Adipocyte (in vitro differentiated cells): ENCODE measurements at regions not wholly inside any gene's neighbourhood (a gene's known extent, or its start where the extent isn't known, plus 50 kb on each side); places are given as distances from the start of the nearest gene placed in this dataset.
A peak's percentile ranks its signal among the peaks of the same experiment; 100 is the strongest.
"Not testable (repeated sequence)": the region's sequence is repeated elsewhere in the genome, so short reads cannot be mapped to it uniquely, and the experiment has no call there.

Source experiments
- DNase-seq: peaks from one replicate; pipeline ENCODE4 v3.0.0-alpha.2; 2015; ENCODE audit warnings: low read depth
- H3K27me3 ChIP-seq: replicated peaks from 2 replicates; pipeline ENCODE4 v1.7.0; 2013; ENCODE audit warnings: mild to moderate bottlenecking, low read length, moderate library complexity; ENCODE audit not compliant: control insufficient read depth, insufficient read depth
- H3K36me3 ChIP-seq: 2 replicates; pipeline ENCODE4 v1.7.0; 2013; ENCODE audit warnings: low read length, mild to moderate bottlenecking, moderate library complexity; ENCODE audit not compliant: control insufficient read depth, insufficient read depth, severe bottlenecking
- H3K4me1 ChIP-seq: 2 replicates; pipeline ENCODE4 v1.7.0; 2013; ENCODE audit warnings: mild to moderate bottlenecking, low read length, moderate library complexity; ENCODE audit not compliant: control insufficient read depth, insufficient read depth
- H3K4me3 ChIP-seq: 2 replicates; pipeline ENCODE4 v1.7.0; 2013; ENCODE audit warnings: mild to moderate bottlenecking, low read length, moderate library complexity
- H3K9ac ChIP-seq: 2 replicates; pipeline ENCODE4 v1.7.0; 2013; ENCODE audit warnings: mild to moderate bottlenecking, low read length, moderate library complexity
- H3K9me3 ChIP-seq: 2 replicates; pipeline ENCODE4 v1.7.0; 2013; ENCODE audit warnings: mild to moderate bottlenecking, low read length, moderate library complexity; ENCODE audit not compliant: control insufficient read depth

- DNase-seq, result no peak
- Histone ChIP-seq H3K36me3 (no peaks in the 10 kb centered on the region), H3K4me3 (no peak overlapping the region), H3K27me3 (no peaks in the 10 kb centered on the region), H3K9ac (no peak overlapping the region), H3K4me1 (no peaks in the 10 kb centered on the region), H3K9me3 (no peaks in the 10 kb centered on the region)
Observed at GRCh38 chr2:41313082-41313481, 734.7 kb upstream of the PKDCC start.

- Histone ChIP-seq H3K9ac (no peak overlapping the region), H3K4me3 (no peak overlapping the region), H3K4me1 (no peaks in the 10 kb centered on the region), H3K36me3 (no peaks in the 10 kb centered on the region), H3K27me3 (no peaks in the 10 kb centered on the region), H3K9me3 (no peaks in the 10 kb centered on the region)
- DNase-seq, result no peak
Observed at GRCh38 chr2:41314511-41315070, 733.2 kb upstream of the PKDCC start.

- Histone ChIP-seq H3K36me3 (no peaks in the 10 kb centered on the region), H3K4me3 (no peak overlapping the region), H3K27me3 (no peaks in the 10 kb centered on the region), H3K9me3 (no peaks in the 10 kb centered on the region), H3K4me1 (no peaks in the 10 kb centered on the region), H3K9ac (no peak overlapping the region)
- DNase-seq, result no peak
Observed at GRCh38 chr2:41319437-41319836, 728.4 kb upstream of the PKDCC start.

GRCh38 chr2:41320491-41320890 lies 727.3 kb upstream of the PKDCC start:
- H3K4me3 ChIP-seq, result no peak overlapping the region
- peak; percentile 1 for DNase-seq
- H3K4me1 ChIP-seq, result no peaks in the 10 kb centered on the region
- H3K36me3 ChIP-seq, result no peaks in the 10 kb centered on the region
- no peaks in the 10 kb centered on the region for H3K9me3 ChIP-seq
- no peaks in the 10 kb centered on the region for H3K27me3 ChIP-seq
- H3K9ac ChIP-seq, result peak overlapping the region; percentile 9

GRCh38 chr2:41321351-41321750 lies 726.5 kb upstream of the PKDCC start:
- H3K9ac ChIP-seq, result no peak overlapping the region
- no peak for DNase-seq
- H3K9me3 ChIP-seq, result no peaks in the 10 kb centered on the region
- no peak overlapping the region for H3K4me3 ChIP-seq
- H3K27me3 ChIP-seq, result no peaks in the 10 kb centered on the region
- no peaks in the 10 kb centered on the region for H3K36me3 ChIP-seq
- no peaks in the 10 kb centered on the region for H3K4me1 ChIP-seq

DNA sequence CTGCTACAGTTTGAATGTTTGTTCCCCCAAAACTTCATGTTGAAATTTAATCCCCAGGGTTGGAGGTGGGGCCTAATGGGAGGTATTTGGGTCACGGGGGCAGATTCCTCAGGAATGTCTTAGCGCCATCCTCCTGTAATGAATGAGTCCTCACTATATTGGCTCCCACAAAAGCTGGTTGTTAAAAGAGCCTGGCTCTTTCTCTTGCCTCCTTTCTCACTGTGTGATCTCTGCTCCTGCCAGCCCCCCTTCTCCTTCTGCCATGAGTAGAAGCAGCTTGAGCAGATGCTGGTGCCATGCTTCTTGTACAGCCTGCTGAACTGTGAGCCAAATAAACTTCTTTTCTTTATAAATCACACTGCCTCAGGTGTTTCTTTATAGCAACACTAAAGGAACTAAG lies 721.0 kb upstream of the PKDCC start:
- no peaks in the 10 kb centered on the region for H3K9me3 ChIP-seq
- H3K9ac ChIP-seq, result no peak overlapping the region
- H3K4me3 ChIP-seq, result no peak overlapping the region
- no peaks in the 10 kb centered on the region for H3K4me1 ChIP-seq
- no peaks in the 10 kb centered on the region for H3K36me3 ChIP-seq
- DNase-seq, result no peak
- no peaks in the 10 kb centered on the region for H3K27me3 ChIP-seq

GRCh38 chr2:41329040-41329439 lies 718.8 kb upstream of the PKDCC start:
- Histone ChIP-seq H3K4me1 (no peaks in the 10 kb centered on the region), H3K9me3 (no peaks in the 10 kb centered on the region), H3K27me3 (no peaks in the 10 kb centered on the region), H3K9ac (no peak overlapping the region), H3K36me3 (no peaks in the 10 kb centered on the region), H3K4me3 (no peak overlapping the region)
- no peak for DNase-seq

DNA sequence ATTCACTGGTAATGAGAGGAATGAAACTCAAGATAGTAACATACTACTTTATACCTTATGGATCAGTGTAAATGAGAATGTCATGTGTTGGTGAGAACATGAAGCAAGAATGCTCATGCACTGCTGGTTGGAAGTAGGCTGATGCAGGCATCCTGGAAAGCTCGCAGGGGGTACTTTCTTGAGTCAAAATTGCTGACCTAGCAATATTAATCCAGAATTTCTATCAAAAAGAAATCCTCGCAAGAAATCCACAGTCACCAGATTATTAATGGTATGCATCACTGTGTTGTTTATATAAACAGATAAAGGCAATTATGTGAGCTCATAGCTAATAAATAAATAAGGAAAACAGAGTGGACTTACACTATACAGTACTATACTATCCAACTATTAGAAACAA lies 713.7 kb upstream of the PKDCC start:
- DNase-seq, result no peak

DNA sequence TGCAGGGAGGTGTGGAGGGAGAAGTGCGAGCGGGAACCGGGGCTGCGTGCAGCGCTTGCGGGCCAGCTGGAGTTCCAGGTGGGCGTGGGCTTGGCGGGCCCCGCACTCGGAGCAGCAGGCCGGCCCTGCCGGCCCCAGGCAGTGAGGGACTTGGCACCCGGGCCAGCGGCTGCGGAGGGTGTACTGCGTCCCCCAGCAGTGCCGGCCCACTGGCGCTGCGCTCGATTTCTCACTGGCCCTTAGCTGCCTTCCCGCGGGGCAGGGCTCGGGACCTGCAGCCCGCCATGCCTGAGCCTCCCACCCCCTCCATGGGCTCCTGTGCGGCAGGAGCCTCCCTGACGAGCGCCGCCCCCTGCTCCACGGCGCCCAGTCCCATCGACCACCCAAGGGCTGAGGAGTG lies 712.2 kb upstream of the PKDCC start:
- H3K4me1 ChIP-seq, H3K9me3 ChIP-seq, H3K9ac ChIP-seq, H3K36me3 ChIP-seq, DNase-seq, H3K4me3 ChIP-seq, H3K27me3 ChIP-seq: not testable (repeated sequence)

More for the DNA sequence above, 713.7 kb upstream of the PKDCC start:
- no peaks in the 10 kb centered on the region for H3K9me3 ChIP-seq
- H3K4me1 ChIP-seq, result peaks cover 2% of the 10 kb centered on the region
- no peaks in the 10 kb centered on the region for H3K36me3 ChIP-seq
- H3K4me3 ChIP-seq, result no peak overlapping the region
- no peaks in the 10 kb centered on the region for H3K27me3 ChIP-seq
- no peak overlapping the region for H3K9ac ChIP-seq

DNA sequence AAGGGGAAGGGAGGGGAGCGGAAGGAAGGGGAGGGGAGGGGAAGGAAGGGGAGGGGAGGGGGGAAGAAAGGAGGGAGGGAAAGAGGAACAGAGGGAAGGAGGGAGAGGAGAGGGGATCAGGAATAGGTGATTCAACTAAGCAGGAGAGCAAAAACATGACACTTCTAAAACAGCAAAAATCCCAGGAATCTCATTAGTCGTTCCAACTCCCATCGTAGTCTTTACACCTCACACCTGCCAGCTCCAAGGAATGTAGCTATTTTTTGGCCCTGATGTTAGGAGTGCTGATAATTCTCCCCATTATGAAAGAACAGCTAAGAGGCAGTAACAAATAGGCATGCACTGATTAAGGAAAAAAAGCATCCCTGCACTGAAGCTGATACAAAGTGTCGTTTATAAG lies 709.9 kb upstream of the PKDCC start:
- H3K36me3 ChIP-seq, result no peaks in the 10 kb centered on the region
- H3K27me3 ChIP-seq, result no peaks in the 10 kb centered on the region
- H3K9me3 ChIP-seq, result no peaks in the 10 kb centered on the region
- no peak overlapping the region for H3K9ac ChIP-seq
- peaks cover 3% of the 10 kb centered on the region for H3K4me1 ChIP-seq
- DNase-seq, result no peak
- no peak overlapping the region for H3K4me3 ChIP-seq

DNA sequence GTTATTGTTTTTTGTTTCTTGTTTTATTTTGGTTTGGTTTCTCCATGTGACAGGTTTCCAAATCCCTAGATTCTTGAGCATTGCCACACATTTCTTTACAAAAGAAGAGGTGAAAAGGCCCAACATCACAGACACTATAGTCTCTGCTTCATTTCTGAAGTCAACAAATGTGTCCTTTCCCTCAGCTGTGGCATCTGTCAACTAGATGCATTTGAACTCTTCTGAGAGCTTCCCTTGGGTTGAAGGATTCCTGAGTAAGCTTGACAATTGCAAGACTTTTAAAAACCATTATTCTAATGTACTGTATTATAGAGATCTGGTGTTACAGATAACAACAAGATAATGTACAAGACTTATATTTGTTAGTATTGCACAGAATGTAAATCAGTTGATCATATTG lies 703.3 kb upstream of the PKDCC start:
- H3K27me3 ChIP-seq, result no peaks in the 10 kb centered on the region
- no peak overlapping the region for H3K9ac ChIP-seq
- H3K4me1 ChIP-seq, result no peaks in the 10 kb centered on the region
- H3K9me3 ChIP-seq, result no peaks in the 10 kb centered on the region
- DNase-seq, result no peak
- H3K36me3 ChIP-seq, result no peaks in the 10 kb centered on the region
- H3K4me3 ChIP-seq, result no peak overlapping the region

DNA sequence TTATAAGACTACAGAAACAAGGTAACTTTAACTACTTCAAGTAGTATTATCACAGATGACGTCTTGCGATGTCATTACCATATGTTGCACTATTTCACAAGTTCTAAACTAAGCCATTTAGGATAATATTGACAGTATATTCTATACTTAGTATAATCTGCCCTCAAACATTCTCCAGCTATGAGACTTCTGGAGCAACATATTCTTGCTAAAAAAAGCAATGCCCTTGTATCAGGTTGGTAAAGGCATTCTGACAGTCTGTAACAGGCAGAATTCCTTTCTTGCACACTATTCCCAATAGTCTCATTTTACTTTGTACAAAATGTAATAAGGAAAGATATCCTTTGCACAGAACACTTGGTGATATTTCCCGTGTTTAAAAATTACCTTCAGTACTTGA lies 694.8 kb upstream of the PKDCC start:
- Histone ChIP-seq H3K4me3 (no peak overlapping the region), H3K9ac (no peak overlapping the region), H3K27me3 (no peaks in the 10 kb centered on the region), H3K4me1 (no peaks in the 10 kb centered on the region), H3K36me3 (no peaks in the 10 kb centered on the region), H3K9me3 (no peaks in the 10 kb centered on the region)
- DNase-seq, result no peak
